GDM1 (cell line): ENCODE measurements at regions not wholly inside any gene's neighbourhood (a gene's known extent, or its start where the extent isn't known, plus 50 kb on each side); places are given as distances from the start of the nearest gene placed in this dataset.
"Not testable (repeated sequence)": the region's sequence is repeated elsewhere in the genome, so short reads cannot be mapped to it uniquely, and the experiment has no call there.

Experiments used
- DNase-seq: peaks from one replicate; lab custom pipeline; 2025; lab: John Stamatoyannopoulos, UW

DNA sequence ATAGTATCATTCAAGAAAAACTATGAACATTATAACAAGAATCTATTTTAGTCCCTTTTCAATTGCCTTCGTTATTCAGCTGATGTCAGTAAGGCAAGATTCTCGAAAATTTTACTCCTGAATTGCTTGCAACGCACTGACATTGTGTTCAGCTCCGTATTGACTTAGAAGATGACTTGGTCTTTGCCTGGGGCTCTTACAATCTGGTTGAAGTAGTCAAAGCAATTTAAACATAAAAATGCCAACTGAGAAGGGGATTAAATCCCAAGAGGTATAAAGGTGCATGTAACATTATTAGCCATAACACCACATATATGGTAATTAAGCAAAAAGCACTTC, 507.1 kb downstream of the CENPC start:
- DNase-seq = no peak

DNA sequence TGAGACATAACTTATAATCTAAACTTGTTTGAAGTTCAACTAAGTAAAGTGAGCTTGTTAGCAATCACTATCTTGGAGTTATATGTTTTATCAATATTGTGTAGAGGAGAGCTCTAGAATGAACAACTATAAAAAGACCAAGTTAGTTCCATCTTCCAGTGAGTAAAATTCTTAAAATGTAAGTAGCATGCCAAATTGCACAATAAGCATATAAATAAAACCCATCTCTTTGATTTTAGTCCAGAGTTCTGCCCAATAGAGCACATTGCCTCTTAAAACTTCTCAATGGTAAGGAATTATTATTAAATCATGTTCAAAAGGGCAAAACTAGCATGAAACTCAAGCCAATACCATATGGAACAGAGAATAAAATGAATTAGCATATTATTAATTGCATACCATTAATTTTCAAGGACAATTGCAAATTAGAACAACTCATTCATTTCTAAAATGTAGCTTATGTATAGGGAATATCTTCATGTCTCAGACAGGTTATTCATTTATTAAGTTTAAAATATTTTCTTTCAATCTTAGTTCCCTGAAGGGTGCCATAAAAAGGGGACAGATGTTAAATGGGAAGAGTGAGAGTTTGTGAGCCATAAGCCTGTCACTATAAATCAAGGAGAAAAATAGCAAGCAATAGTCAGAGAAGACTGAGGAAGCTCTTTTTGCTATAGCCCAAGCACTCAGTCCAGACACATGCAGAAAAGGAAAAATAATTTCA, 507.6 kb downstream of the CENPC start:
- no peak for DNase-seq

GRCh38 chr4:67036791-67037190, 508.5 kb downstream of the CENPC start:
- no peak for DNase-seq

GRCh38 chr4:67035986-67036385, 509.3 kb downstream of the CENPC start:
- DNase-seq = no peak

- no peak for DNase-seq
Measured at GRCh38 chr4:67035501-67035900, 509.8 kb downstream of the CENPC start.

DNA sequence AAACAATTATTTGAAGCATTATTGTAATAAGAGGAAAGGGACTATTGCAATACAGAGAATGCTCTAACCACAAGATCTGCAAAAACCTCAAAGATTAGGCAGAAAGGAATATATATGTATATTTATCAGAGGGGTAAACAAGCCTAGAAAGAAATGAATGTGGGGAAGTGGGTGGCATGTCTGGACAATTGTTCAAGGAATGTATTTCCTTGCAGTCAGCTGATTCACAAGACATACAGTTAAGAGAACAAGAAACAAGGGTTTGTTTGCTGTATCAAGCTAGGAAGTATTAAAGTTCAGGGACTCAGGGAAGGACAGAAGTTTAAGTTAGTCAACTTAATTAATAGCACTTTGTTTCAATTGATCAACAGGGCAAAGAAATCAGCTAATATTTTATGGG, 514.7 kb downstream of the CENPC start:
- DNase-seq = no peak

DNA sequence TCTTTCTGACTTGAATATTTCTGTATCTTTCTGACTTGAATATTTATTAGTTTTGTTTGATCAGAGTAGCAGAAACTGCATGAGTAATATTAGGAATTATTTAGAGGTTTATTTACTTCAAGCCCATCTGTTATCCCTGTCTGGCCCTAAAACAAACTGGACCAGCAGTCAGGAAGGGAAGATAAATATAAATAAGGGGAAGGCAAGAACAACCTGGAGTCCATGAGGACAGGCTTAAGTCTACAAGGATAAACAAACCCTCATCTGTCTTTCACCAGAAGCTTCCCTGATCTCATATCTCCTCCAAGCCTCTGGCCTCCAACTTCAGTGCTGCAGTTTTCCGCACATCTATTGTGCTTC, 524.9 kb downstream of the CENPC start:
- DNase-seq = no peak

DNA sequence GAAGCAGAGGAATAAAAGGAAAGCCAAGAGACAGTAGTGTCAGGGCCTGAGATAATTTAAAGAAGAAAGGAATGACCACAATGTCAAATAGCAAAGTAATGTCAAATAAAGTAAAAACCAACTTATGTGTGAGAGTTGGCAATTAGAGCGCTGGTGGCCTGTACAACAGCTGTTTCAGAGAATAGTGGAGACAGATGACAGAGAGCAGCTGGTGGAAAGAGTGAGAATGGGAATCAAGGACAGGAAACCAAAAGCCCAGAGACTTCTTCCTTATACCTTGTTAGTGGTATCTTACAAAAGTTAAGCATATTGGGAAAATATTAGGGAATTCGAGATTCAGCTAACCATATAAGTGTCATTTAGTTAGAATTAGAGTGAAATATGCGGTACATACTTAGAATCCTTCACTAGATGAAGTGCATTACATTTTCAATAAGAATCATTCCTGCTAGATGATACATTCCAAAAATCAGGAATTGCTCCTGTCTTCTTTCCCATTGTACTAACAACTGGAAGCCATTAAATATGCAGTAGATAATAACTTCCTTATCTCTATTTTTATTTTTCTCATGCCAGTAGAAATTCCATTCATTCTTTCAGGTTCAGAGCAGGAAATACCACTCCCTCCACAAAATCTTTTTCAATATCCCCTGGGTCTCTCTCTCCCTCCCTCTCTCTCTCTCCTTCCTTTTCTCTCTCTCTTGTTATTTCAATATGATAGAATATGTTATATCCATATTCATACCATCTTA, 525.4 kb downstream of the CENPC start:
- no peak for DNase-seq

GRCh38 chr4:67014592-67014991, 530.7 kb downstream of the CENPC start:
- DNase-seq = no peak

GRCh38 chr4:67006791-67007190, 538.5 kb downstream of the CENPC start:
- DNase-seq = no peak

GRCh38 chr4:66991521-66991920, 553.8 kb downstream of the CENPC start:
- DNase-seq = no peak

DNA sequence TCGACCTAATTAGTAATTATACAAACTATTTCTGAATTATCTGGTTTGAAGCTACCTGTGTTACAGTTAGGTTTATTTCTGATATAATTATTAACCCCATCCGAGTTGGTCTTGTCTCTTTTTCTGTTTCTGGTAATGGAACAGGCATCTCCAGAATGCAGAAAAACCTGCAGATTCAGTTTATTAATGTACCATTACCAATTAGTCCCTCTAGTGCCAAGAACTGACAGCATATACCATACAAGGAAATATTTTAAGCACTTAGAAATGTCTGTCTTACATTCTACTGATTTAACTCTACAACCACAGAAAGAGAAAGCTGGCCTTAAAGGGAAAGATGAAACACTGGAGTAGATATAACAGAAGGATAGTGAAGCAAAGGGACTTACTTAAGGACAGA, 570.6 kb downstream of the CENPC start:
- DNase-seq = no peak

DNA sequence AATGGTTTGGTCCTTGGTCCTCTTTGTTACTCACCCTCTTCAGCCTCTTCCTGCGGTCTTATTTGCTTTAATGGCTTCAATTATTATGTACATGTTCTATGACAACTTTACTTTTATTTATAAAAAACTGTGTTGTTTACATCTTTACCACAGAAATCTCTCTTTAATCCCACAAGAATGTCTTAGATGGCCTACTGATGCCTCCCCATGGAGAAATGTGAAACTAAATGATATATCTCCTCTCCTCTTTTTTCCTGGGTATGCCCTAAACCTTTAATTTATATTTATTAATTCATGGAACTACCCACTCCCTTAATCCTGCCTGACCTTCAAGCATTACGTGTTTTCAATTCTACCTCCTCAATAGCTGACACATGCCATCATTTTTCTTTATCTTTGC, 573.2 kb downstream of the CENPC start:
- DNase-seq = no peak

GRCh38 chr4:66964467-66964866, 580.8 kb downstream of the CENPC start:
- DNase-seq = no peak

- DNase-seq = no peak
Measured at GRCh38 chr4:66963084-66963483, 582.2 kb downstream of the CENPC start.

- no peak for DNase-seq
Measured at GRCh38 chr4:66959207-66959606, 586.1 kb downstream of the CENPC start.

GRCh38 chr4:66956852-66957251, 588.5 kb downstream of the CENPC start:
- DNase-seq = no peak

- DNase-seq = no peak
Measured at GRCh38 chr4:66956426-66956825, 588.9 kb downstream of the CENPC start.

- no peak for DNase-seq
Measured at GRCh38 chr4:66955784-66956183, 589.5 kb downstream of the CENPC start.

GRCh38 chr4:66949419-66949818, 595.9 kb downstream of the CENPC start:
- peak; percentile 28 for DNase-seq

DNA sequence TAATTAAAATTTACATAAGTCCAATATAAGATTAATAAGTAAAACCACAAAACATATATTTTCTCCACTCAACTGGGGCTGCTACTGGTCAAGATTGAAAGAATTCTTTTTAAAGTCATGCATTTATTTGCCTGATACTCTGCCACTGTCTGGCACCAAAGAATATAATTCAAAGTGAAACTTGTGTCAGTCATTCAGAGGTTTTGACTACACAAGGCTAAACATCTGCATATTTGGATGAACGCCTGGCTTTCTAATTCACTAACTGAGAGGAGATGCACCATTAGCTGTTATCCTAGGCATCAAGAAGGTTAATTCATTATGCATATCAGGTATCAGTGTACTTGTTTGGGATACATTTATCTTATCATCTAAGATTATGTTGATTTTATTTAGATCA, 598.5 kb downstream of the CENPC start:
- DNase-seq = no peak

- no peak for DNase-seq
Measured at GRCh38 chr4:66943112-66943511, 602.2 kb downstream of the CENPC start.

DNA sequence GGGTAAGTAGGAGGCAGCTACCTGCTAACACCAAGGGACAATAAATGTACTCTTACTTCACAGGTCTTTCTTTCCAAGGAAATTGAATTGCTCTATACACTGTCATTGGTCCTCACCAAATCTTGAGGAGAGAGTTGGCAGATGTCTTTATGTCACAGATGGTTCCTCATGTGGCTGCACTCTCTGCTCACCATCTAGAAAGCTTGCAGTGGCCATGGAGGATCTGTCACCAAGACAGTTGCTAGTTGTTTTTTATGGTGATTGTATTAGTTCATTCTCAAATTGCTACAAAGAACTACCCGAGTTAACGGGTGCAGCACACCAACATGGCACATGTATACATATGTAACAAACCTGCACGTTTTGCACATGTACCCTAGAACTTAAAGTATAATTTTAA, 613.3 kb downstream of the CENPC start:
- DNase-seq = not testable (repeated sequence)

DNA sequence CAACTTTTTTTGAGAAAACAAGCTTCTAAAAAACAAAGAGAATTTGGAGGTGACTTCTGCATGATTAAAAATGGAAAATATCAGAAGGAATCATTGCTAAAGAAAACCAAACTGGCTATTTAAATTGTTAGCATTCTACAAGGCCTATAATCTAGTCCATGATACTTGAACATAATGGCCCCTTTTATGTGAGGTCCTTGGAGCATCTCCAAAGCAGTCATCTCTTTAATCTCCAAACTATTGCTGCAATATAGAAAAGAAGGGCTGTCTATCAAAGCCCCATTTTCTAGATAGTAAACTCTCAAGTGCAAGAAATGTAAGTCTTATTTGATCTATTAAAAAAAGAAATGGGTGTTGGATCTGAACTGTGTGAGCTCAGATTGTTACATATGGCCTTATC, 615.1 kb downstream of the CENPC start:
- no peak for DNase-seq
